ENCODE measurements at regions not wholly inside any gene's neighbourhood (a gene's known extent, or its start where the extent isn't known, plus 50 kb on each side); places are given as distances from the start of the nearest gene placed in this dataset.
"Not testable (repeated sequence)": the region's sequence is repeated elsewhere in the genome, so short reads cannot be mapped to it uniquely, and the experiment has no call there.

GRCh38 chr4:188383180-188383579, 243.9 kb downstream of the TRIML1 start:
- no peak for DNase-seq

GRCh38 chr4:188387179-188387791, 248.0 kb downstream of the TRIML1 start:
- DNase-seq: no peak

- DNase-seq: not testable (repeated sequence)
Observed at GRCh38 chr4:188391349-188391748, 252.1 kb downstream of the TRIML1 start.

GRCh38 chr4:188396037-188396436, 256.8 kb downstream of the TRIML1 start:
- DNase-seq: no peak

- DNase-seq: no peak
Observed at GRCh38 chr4:188399834-188400233, 260.6 kb downstream of the TRIML1 start.

GRCh38 chr4:188400451-188400850, 261.2 kb downstream of the TRIML1 start:
- DNase-seq: peak; percentile 43

GRCh38 chr4:188403272-188403671, 264.0 kb downstream of the TRIML1 start:
- DNase-seq: no peak

- DNase-seq: not testable (repeated sequence)
Observed at GRCh38 chr4:188405071-188405835, 266.0 kb downstream of the TRIML1 start.

- no peak for DNase-seq
Observed at GRCh38 chr4:188408244-188409030, 269.2 kb downstream of the TRIML1 start.

- no peak for DNase-seq
Observed at GRCh38 chr4:188409851-188410250, 270.6 kb downstream of the TRIML1 start.

- DNase-seq: no peak
Observed at GRCh38 chr4:188411805-188412204, 272.6 kb downstream of the TRIML1 start.

GRCh38 chr4:188412499-188412898, 273.3 kb downstream of the TRIML1 start:
- DNase-seq: no peak

GRCh38 chr4:188414441-188414840, 275.2 kb downstream of the TRIML1 start:
- no peak for DNase-seq

GRCh38 chr4:188417181-188417580, 277.9 kb downstream of the TRIML1 start:
- DNase-seq: no peak

- no peak for DNase-seq
Observed at GRCh38 chr4:188423039-188423438, 283.8 kb downstream of the TRIML1 start.

GRCh38 chr4:188428935-188429334, 289.7 kb downstream of the TRIML1 start:
- DNase-seq: no peak

GRCh38 chr4:188429965-188430364, 290.7 kb downstream of the TRIML1 start:
- no peak for DNase-seq

- no peak for DNase-seq
Observed at GRCh38 chr4:188430384-188430783, 291.1 kb downstream of the TRIML1 start.

- no peak for DNase-seq
Observed at GRCh38 chr4:188432328-188432727, 293.1 kb downstream of the TRIML1 start.

- no peak for DNase-seq
Observed at GRCh38 chr4:188433741-188434315, 294.6 kb downstream of the TRIML1 start.

GRCh38 chr4:188434643-188435042, 295.4 kb downstream of the TRIML1 start:
- no peak for DNase-seq

- no peak for DNase-seq
Observed at GRCh38 chr4:188435381-188435780, 296.1 kb downstream of the TRIML1 start.

GRCh38 chr4:188437535-188437934, 298.3 kb downstream of the TRIML1 start:
- no peak for DNase-seq
